SH-SY5Y (cell line): ENCODE measurements at regions not wholly inside any gene's neighbourhood (a gene's known extent, or its start where the extent isn't known, plus 50 kb on each side); places are given as distances from the start of the nearest gene placed in this dataset.

ENCODE experiments used
- GATA2 ChIP-seq: IDR thresholded peaks from 2 replicates; pipeline ENCODE4 v1.6.1; 2011; ENCODE audit warnings: mild to moderate bottlenecking, low read depth, low read length
- GATA3 ChIP-seq: IDR thresholded peaks from 2 replicates; pipeline ENCODE4 v1.6.1; 2011; ENCODE audit warnings: low read depth, mild to moderate bottlenecking, low read length, moderate library complexity

- TF ChIP-seq GATA3, result no peak
- TF ChIP-seq GATA2, result no peak
Measured at GRCh38 chr1:209505044-209505443, 78.5 kb upstream of the CAMK1G start.
